GM06990 (cell line): ENCODE measurements at regions not wholly inside any gene's neighbourhood (a gene's known extent, or its start where the extent isn't known, plus 50 kb on each side); places are given as distances from the start of the nearest gene placed in this dataset.

Source experiments
- DNase-seq: peaks from one replicate; pipeline ENCODE4 v3.0.0-alpha.2; 2011; ENCODE audit not compliant: insufficient read length; ENCODE audit errors: extremely low read depth
- H3K27me3 ChIP-seq: replicated peaks from 2 replicates; pipeline ENCODE4 v1.6.0; 2011; ENCODE audit warnings: low read length; ENCODE audit not compliant: control insufficient read depth, insufficient read depth
- H3K36me3 ChIP-seq: 2 replicates; pipeline ENCODE4 v1.5.1; 2011; ENCODE audit warnings: low read length; ENCODE audit not compliant: control insufficient read depth, insufficient read depth
- H3K4me3 ChIP-seq: replicated peaks from 2 replicates; pipeline ENCODE4 v1.5.1; 2011; ENCODE audit warnings: low read depth, mild to moderate bottlenecking, control low read depth, low read length
- TF ChIP-seq, protein P1 (sequence below): IDR thresholded peaks from 2 replicates; pipeline ENCODE4 v1.5.1; 2011; ENCODE audit warnings: low read length, control low read depth, mild to moderate bottlenecking, inconsistent platforms; ENCODE audit not compliant: insufficient read depth, poor library complexity, severe bottlenecking

- no peaks in the 10 kb centered on the region for H3K27me3 ChIP-seq
- TF ChIP-seq, protein P1, sequence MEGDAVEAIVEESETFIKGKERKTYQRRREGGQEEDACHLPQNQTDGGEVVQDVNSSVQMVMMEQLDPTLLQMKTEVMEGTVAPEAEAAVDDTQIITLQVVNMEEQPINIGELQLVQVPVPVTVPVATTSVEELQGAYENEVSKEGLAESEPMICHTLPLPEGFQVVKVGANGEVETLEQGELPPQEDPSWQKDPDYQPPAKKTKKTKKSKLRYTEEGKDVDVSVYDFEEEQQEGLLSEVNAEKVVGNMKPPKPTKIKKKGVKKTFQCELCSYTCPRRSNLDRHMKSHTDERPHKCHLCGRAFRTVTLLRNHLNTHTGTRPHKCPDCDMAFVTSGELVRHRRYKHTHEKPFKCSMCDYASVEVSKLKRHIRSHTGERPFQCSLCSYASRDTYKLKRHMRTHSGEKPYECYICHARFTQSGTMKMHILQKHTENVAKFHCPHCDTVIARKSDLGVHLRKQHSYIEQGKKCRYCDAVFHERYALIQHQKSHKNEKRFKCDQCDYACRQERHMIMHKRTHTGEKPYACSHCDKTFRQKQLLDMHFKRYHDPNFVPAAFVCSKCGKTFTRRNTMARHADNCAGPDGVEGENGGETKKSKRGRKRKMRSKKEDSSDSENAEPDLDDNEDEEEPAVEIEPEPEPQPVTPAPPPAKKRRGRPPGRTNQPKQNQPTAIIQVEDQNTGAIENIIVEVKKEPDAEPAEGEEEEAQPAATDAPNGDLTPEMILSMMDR, result no peak
- H3K4me3 ChIP-seq, result no peak overlapping the region
- no peak for DNase-seq
- no peaks in the 10 kb centered on the region for H3K36me3 ChIP-seq
These were observed 131.1 kb downstream of the AXIN2 start for GRCh38 chr17:65430209-65430833.

GRCh38 chr17:65423346-65424140 lies 137.9 kb downstream of the AXIN2 start:
- Histone ChIP-seq H3K36me3 (no peaks in the 10 kb centered on the region), H3K4me3 (no peak overlapping the region), H3K27me3 (no peaks in the 10 kb centered on the region)
- DNase-seq, result no peak
- TF ChIP-seq, protein P1, result no peak

DNA sequence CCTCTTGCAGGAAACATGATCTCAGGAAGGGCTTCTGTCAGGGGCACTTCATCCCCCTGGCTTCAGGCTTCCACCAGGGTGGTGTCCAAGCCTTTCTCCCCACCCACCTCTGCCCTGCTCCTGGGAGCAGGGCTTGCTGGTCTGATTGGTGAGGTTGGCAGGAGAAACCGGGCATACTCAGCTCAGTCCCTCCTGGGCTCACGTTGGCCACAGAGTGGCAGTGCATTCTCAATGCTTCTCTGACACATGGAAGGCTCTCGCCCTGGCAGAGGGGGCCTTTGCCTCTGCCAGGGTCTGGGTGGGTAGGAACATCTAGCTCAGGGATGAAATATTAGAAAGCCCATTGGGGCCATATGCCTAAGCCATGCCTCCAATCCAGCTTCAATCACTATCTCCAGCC lies 142.8 kb downstream of the AXIN2 start:
- Histone ChIP-seq H3K36me3 (no peaks in the 10 kb centered on the region), H3K4me3 (no peak overlapping the region), H3K27me3 (no peaks in the 10 kb centered on the region; the same call in 1 of the 2 replicates)
- TF ChIP-seq, protein P1, result no peak
- DNase-seq, result no peak

- H3K36me3 ChIP-seq, result no peaks in the 10 kb centered on the region
- TF ChIP-seq, protein P1, result no peak
- DNase-seq, result no peak
- no peaks in the 10 kb centered on the region; the same call in 1 of the 2 replicates for H3K27me3 ChIP-seq
- no peak overlapping the region for H3K4me3 ChIP-seq
These were observed 143.8 kb downstream of the AXIN2 start for GRCh38 chr17:65417406-65418221.

- TF ChIP-seq, protein P1, result no peak
- H3K36me3 ChIP-seq, result no peaks in the 10 kb centered on the region
These were observed 145.5 kb downstream of the AXIN2 start for GRCh38 chr17:65415991-65416390.

More at GRCh38 chr17:65415991-65416390, 145.5 kb downstream of the AXIN2 start:
- Histone ChIP-seq H3K27me3 (no peaks in the 10 kb centered on the region; the same call in 1 of the 2 replicates), H3K4me3 (no peak overlapping the region)
- DNase-seq, result no peak
